Kidney epithelial cell (primary cell): ENCODE measurements at regions not wholly inside any gene's neighbourhood (a gene's known extent, or its start where the extent isn't known, plus 50 kb on each side); places are given as distances from the start of the nearest gene placed in this dataset.

Source experiments
- DNase-seq: peaks from one replicate; pipeline ENCODE4 v3.0.0-alpha.2; 2010; ENCODE audit warnings: low read depth
- H3K27me3 ChIP-seq: 2 replicates; pipeline ENCODE4 v1.6.0; 2011; ENCODE audit warnings: low read length; ENCODE audit not compliant: control insufficient read depth, insufficient read depth
- H3K36me3 ChIP-seq: 2 replicates; pipeline ENCODE4 v1.5.1; 2011; ENCODE audit warnings: low read length; ENCODE audit not compliant: control insufficient read depth, insufficient read depth
- H3K4me3 ChIP-seq: 2 replicates; pipeline ENCODE4 v1.5.1; 2011; ENCODE audit warnings: low read depth, mild to moderate bottlenecking, control low read depth, low read length
- CTCF ChIP-seq: IDR thresholded peaks from 2 replicates; pipeline ENCODE4 v1.5.1; 2011; ENCODE audit warnings: mild to moderate bottlenecking, moderate library complexity, low read length, control low read depth, inconsistent platforms; ENCODE audit not compliant: insufficient read depth, poor library complexity, severe bottlenecking

GRCh38 chr5:44495280-44495679 is 106.1 kb upstream of the FGF10 start:
- no peak overlapping the region for H3K4me3 ChIP-seq
- DNase-seq, result no peak
- no peaks in the 10 kb centered on the region for H3K36me3 ChIP-seq
- TF ChIP-seq CTCF, result no peak
- no peaks in the 10 kb centered on the region for H3K27me3 ChIP-seq

- Histone ChIP-seq H3K36me3 (no peaks in the 10 kb centered on the region), H3K27me3 (no peaks in the 10 kb centered on the region)
- TF ChIP-seq CTCF, result no peak
Observed at GRCh38 chr5:44489759-44490158, 100.5 kb upstream of the FGF10 start.

GRCh38 chr5:44486591-44486990 is 97.4 kb upstream of the FGF10 start:
- Histone ChIP-seq H3K36me3 (no peaks in the 10 kb centered on the region), H3K27me3 (no peaks in the 10 kb centered on the region), H3K4me3 (no peak overlapping the region)
- no peak for TF ChIP-seq CTCF
- no peak for DNase-seq

More at GRCh38 chr5:44489759-44490158, 100.5 kb upstream of the FGF10 start:
- no peak for DNase-seq
- no peak overlapping the region for H3K4me3 ChIP-seq

- H3K4me3 ChIP-seq, result no peak overlapping the region
- no peak for TF ChIP-seq CTCF
- no peak for DNase-seq
- no peaks in the 10 kb centered on the region for H3K27me3 ChIP-seq
- H3K36me3 ChIP-seq, result no peaks in the 10 kb centered on the region
Observed at GRCh38 chr5:44454002-44454401, 64.8 kb upstream of the FGF10 start.

- Histone ChIP-seq H3K4me3 (no peak overlapping the region), H3K27me3 (no peaks in the 10 kb centered on the region), H3K36me3 (no peaks in the 10 kb centered on the region)
- no peak for DNase-seq
- no peak for TF ChIP-seq CTCF
Observed at GRCh38 chr5:44446399-44446798, 57.2 kb upstream of the FGF10 start.

GRCh38 chr5:44443172-44443571 is 54.0 kb upstream of the FGF10 start:
- no peak for TF ChIP-seq CTCF
- H3K4me3 ChIP-seq, result no peak overlapping the region
- H3K27me3 ChIP-seq, result no peaks in the 10 kb centered on the region
- H3K36me3 ChIP-seq, result no peaks in the 10 kb centered on the region
- DNase-seq, result no peak
